Mononuclear cell (primary cell): ENCODE measurements at regions not wholly inside any gene's neighbourhood (a gene's known extent, or its start where the extent isn't known, plus 50 kb on each side); places are given as distances from the start of the nearest gene placed in this dataset.

Source experiments
- H3K27me3 ChIP-seq: 2 replicates; pipeline ENCODE4 v1.6.0; 2011; ENCODE audit warnings: low read length, control low read depth; ENCODE audit not compliant: insufficient read depth
- H3K4me1 ChIP-seq: 2 replicates; pipeline ENCODE4 v1.5.1; 2011; ENCODE audit warnings: mild to moderate bottlenecking, low read length, control low read depth; ENCODE audit not compliant: insufficient read depth
- H3K4me3 ChIP-seq: 2 replicates; pipeline ENCODE4 v1.5.1; 2011; ENCODE audit warnings: mild to moderate bottlenecking, low read length, moderate library complexity
- H3K9me3 ChIP-seq: 2 replicates; pipeline ENCODE4 v1.5.1; 2011; ENCODE audit warnings: low read depth, mild to moderate bottlenecking, control low read depth, low read length

DNA sequence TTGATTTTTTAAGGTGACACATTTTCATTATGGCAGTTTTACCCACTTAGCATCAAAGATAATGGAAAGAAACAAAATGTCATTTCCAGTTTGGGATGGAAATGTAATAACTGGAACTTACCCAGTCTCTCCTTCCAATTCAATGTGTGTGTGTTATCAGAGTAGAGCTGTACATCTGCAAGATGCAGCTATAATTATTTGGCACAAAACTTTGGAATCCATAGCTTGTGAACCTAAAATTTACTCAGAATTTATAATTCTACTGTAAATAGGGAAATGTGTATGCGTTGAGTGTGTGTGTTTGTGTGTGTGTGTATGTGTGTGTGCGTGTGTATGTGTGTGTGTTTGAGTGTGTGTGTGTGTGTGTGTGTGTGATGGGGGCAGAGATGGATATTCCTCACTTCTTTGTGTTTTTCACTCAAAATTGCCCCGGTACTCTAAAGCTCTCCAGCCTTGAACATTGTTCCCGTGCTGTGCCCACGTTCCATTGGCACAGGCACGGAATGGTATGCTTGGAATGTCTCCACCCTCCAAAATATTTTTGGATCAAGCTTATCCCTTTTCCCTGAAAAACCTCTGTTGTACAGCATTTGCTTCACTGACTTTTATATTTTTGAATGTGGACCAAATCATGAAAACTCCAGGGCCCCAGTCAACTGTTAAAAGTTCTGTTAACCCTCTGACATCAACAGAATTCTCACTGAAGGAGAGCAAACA is 150.2 kb upstream of the BMP4 start:
- no peak overlapping the region for H3K4me3 ChIP-seq
- no peaks in the 10 kb centered on the region for H3K4me1 ChIP-seq
- peaks cover 3% of the 10 kb centered on the region for H3K9me3 ChIP-seq
- H3K27me3 ChIP-seq = no peaks in the 10 kb centered on the region

DNA sequence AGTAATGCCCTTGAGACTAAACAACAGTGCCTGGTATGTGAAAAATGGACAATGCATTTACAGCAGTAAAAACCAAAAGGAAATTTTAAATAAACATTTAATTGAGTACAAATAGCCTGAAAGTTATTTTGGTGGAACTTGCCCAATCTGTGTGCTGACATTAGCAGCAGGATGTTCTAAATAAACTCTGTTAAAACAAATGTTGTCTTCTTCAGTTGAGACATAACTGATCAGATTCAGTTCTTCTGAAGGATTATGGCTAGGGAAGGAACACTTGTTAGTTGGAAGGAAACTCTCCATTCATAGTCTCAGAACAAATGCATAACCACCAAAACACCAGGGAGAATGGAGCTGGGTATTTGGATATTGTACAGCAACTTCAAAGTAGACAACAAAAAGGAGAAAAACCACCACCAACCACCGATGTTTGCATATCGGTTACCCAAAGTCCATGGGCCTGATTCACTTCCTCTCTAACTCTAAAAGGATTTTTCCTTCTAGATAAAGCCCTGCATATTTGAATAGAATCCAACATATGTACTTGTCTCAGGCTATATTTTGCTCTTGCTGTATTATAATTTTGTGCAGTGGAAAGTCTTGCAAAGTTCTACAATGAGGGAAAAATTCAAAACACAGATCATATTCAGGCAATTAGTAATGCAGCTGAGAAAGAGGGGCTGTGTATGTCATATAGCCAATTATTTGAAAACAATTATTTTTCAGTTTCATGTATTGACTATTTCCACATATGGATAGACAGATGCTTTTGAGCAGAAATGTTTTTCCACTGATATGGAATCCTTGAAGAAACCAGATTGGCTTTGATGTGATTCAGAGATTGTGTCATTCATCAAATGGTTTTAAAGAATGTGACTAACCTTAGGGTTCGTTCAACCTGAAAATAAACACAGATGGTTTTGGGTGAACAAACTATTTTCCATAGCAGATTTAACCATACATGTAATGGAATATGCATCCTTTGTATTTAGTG is 152.2 kb upstream of the BMP4 start:
- Histone ChIP-seq H3K9me3 (peaks cover 4% of the 10 kb centered on the region), H3K27me3 (no peaks in the 10 kb centered on the region), H3K4me3 (no peak overlapping the region), H3K4me1 (no peaks in the 10 kb centered on the region)

DNA sequence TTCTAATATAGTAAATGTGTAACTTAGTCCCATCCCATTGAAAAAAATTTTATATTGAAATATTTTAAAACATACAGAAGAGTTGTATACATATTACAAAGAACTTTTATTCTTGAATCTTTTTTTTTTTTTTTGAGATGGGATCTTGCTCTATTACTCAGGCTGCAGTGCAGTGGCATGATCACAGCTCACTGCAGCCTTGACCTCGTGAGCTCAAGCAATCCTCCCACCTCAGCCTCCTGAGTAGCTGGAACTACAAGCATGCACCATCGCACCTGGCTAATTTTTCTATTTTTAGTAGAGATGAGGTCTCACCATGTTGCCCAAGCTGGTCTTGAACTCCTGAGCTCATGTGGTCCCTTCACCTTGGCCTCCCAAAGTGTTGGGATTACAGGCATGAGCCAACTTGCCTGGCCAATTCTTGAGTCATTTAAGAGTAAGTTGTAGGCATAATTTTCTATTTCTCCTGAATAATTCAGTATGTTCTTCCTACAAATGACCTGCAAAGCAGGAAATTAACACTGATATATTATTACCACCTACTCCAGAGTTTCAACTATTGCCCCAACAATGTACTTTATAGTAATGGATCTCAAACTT is 153.0 kb upstream of the BMP4 start:
- H3K27me3 ChIP-seq = no peaks in the 10 kb centered on the region

DNA sequence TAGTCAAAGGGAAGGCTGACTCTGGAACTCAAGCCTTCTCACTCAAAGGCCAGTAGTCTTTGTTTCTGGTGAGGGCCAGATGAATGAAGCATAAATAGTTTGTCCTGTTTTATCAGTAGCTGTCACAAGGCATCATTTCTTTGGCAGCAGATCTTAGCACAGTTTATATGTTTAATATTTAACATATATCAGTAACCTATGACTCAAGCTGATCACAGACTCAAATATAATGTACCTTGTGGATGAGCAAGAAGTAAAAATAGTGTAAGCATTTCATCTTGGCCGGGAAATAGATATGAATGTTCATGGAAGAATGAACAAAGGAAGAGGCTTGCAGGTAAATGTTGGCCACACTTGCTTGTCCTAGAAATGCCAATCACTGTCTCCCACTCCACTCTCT is 158.3 kb upstream of the BMP4 start:
- Histone ChIP-seq H3K4me3 (no peak overlapping the region), H3K27me3 (no peaks in the 10 kb centered on the region), H3K9me3 (peaks cover 4% of the 10 kb centered on the region), H3K4me1 (no peaks in the 10 kb centered on the region)

More for the DNA sequence above, 153.0 kb upstream of the BMP4 start:
- H3K4me1 ChIP-seq = no peaks in the 10 kb centered on the region
- H3K4me3 ChIP-seq = no peak overlapping the region
- peaks cover 4% of the 10 kb centered on the region for H3K9me3 ChIP-seq

DNA sequence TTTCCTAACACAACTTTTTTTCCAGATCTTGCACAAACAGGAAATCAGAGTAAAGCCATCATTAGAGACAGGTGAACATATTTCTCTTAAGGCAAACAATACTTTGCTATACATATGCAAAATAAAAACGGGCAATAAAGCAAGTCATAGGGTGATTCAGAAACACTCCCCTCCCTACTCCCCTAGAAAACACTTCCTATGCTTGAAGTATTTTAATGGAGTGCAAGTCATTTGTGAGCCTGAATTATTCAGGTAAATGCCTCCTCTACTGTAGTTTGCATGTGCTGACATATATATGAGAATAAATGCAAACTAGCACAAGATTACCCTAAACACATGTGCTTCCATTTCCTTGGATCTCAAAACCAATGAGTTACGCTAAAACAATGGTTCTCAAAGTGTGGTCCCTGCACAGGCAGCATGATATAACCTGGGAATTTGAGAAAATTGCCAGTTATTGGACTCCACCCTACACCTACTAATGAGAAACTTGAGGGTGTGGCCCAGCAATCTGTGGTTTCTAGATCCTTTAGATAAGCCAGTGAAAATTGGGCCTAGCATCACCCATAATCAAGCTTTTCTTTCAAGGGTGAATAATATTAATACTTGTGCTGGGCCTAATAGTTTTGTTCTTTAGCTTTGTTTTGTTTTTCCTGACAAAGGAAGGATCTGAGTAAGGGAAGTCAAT is 159.7 kb upstream of the BMP4 start:
- Histone ChIP-seq H3K9me3 (peaks cover 4% of the 10 kb centered on the region), H3K27me3 (no peaks in the 10 kb centered on the region), H3K4me3 (no peak overlapping the region), H3K4me1 (no peaks in the 10 kb centered on the region)

DNA sequence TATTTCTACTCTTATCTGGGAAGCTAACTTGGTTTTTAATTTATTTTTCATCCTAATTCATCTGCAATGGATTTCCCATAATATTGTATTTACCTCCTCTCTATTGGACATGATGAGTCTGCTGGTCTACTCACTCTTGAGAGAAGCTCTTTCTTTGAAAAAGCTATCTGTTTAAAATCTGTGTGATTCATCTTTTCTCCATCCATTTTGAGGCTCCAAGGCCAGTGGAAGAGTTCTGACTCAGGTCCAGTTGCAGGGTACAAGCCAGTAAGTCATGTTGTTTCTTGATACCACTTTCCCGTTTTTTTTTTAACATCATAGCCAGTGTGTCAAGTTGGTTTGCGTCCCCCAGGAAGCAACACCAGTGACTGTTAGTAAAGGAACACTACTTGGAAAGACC is 160.3 kb upstream of the BMP4 start:
- Histone ChIP-seq H3K27me3 (no peaks in the 10 kb centered on the region), H3K4me3 (no peak overlapping the region), H3K9me3 (no peaks in the 10 kb centered on the region), H3K4me1 (no peaks in the 10 kb centered on the region)

DNA sequence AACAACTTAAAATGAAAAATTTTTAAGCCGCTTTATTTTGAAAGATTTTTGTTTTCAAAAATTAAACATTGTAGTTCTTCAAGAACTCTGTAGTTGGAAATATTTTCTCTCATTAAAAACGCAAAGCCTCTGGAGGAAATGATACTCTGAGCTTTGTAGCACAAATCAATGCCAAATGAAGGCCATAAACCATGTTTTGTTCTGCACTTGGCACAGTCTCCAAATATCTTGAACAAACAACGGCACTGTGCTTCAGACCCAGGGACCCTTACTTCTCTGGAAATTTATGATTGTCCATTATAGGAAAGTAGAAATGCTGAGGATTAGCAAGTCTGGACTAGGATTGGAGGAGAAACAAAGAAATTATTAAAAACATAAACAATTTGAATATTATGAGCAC is 160.8 kb upstream of the BMP4 start:
- no peak overlapping the region for H3K4me3 ChIP-seq
- H3K9me3 ChIP-seq = no peaks in the 10 kb centered on the region
- H3K27me3 ChIP-seq = no peaks in the 10 kb centered on the region
- no peaks in the 10 kb centered on the region for H3K4me1 ChIP-seq

DNA sequence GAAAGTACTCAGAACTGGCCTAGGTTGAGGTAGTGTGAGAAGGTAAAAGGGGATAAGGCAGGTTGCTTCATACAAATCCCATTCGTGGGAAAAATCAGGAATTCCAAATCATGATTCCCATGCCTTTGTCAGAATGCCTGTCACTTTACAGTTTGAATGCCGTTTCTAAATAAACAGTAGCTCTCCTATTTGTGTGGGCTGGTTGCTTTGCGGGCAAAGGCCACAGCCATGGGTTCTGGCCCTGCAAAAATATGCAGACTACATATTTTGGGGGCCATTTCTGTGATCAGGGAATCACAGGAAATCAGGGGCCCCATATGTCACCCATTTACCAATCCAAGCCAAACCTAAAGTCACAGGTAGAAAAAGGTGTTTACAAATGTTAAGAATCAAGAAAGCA is 161.3 kb upstream of the BMP4 start:
- Histone ChIP-seq H3K9me3 (no peaks in the 10 kb centered on the region), H3K27me3 (no peaks in the 10 kb centered on the region), H3K4me3 (no peak overlapping the region), H3K4me1 (no peaks in the 10 kb centered on the region)

DNA sequence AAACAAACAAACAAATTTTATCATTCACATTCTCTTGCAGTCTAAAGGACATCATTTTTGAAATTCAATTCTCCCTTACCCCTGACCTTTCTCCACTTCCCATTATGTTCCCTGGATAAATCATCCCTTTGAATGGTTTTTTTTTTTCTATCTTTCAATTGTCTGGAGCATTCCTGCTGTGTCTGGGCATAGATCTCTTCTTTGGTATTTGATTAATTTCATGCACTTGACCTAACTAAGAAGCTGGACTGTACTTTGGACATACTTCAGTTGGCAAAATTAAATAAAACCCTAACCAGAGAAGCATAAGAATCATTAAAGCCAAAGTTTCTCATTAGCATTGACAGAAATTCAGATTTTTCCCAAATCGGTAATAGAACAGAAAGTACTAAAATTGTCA is 163.6 kb upstream of the BMP4 start:
- no peak overlapping the region for H3K4me3 ChIP-seq
- no peaks in the 10 kb centered on the region for H3K4me1 ChIP-seq
- no peaks in the 10 kb centered on the region for H3K9me3 ChIP-seq
- H3K27me3 ChIP-seq = no peaks in the 10 kb centered on the region

DNA sequence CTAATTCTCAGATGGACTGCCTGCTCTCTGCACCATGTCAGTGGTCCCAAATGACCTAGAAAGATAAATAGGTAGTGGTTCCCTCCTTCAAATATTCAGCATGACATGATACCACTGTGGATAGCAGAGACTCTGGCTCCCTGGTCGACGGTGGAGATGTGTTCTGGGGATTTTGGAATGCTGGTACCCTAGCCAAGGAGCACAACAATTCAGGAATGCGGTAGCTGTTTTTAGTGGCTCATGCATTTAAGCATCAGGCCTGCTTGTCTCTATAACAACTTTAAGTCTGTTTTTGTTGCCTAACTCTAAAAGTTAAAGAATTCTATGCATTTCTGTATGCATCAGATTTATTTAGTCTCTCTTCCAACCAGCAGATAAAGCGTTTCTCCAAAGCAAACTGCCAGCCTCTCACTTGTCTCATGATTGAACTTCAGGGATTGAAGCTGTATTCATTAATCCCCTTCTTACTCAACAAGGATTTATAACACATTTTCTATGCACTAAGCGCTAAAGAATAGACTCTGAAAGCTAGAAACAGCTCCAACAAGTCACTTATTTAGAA is 164.9 kb upstream of the BMP4 start:
- Histone ChIP-seq H3K27me3 (no peaks in the 10 kb centered on the region), H3K9me3 (no peaks in the 10 kb centered on the region), H3K4me1 (no peaks in the 10 kb centered on the region), H3K4me3 (no peak overlapping the region)

DNA sequence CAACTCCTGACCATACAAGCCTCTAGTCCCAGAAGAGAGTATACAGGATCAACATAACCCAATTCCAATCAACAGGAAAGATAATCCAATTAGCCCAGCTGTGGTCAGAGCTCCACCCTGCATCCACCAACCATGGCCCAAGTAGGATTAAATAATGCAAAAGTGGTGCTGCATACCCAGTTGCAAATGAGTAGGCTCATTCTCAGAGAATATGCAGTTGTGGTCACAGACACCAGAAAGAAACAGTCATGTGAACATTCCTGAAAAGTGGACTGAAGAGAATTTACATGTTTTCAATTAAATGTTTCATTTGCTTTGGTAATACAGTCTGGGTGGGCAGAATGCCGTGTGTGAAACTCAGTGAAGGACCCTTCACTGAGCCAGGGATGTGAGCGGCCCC is 167.2 kb upstream of the BMP4 start:
- Histone ChIP-seq H3K27me3 (no peaks in the 10 kb centered on the region), H3K4me1 (no peaks in the 10 kb centered on the region), H3K9me3 (no peaks in the 10 kb centered on the region), H3K4me3 (no peak overlapping the region)

DNA sequence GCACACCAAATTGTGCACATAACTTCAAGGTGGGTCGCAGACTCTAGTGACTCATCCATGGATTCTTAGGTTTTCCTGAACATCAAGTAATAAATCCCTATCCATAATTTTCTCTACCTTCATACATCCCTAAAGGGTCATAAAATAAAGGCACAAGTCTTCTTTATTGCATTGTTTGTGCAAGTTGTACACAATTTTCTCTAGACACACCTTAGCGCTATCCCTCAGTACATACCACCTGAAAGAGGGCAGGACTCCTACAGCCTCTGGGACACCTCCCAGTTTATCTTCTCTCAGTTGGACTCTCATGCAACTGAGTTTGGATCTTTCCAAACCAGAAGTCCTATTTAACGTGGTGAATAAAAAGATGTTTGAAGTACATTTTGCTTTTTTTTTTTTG is 168.5 kb upstream of the BMP4 start:
- no peaks in the 10 kb centered on the region for H3K4me1 ChIP-seq
- no peaks in the 10 kb centered on the region for H3K27me3 ChIP-seq

DNA sequence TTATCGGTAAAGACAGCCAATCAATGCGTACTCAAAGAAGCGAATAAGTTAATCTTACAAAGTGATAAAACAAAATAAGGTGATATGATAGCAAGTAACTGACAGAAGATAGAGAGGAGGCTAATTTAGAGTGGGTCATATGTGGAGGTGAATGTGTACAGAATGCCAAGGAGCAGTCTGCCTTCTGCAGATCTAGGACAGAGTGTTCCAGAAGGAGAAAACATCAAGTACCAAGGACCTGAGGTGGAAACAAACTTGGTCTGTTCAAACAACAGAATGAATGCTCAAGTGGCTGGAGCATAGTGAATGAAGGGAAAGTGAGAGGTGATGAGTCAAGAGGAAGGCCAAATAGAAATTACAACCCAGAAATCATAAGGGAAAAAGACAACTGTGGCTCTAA is 170.3 kb upstream of the BMP4 start:
- no peak overlapping the region for H3K4me3 ChIP-seq
- no peaks in the 10 kb centered on the region for H3K4me1 ChIP-seq
- H3K27me3 ChIP-seq = no peaks in the 10 kb centered on the region
- H3K9me3 ChIP-seq = no peaks in the 10 kb centered on the region

More for the DNA sequence above, 168.5 kb upstream of the BMP4 start:
- Histone ChIP-seq H3K4me3 (no peak overlapping the region), H3K9me3 (no peaks in the 10 kb centered on the region)

DNA sequence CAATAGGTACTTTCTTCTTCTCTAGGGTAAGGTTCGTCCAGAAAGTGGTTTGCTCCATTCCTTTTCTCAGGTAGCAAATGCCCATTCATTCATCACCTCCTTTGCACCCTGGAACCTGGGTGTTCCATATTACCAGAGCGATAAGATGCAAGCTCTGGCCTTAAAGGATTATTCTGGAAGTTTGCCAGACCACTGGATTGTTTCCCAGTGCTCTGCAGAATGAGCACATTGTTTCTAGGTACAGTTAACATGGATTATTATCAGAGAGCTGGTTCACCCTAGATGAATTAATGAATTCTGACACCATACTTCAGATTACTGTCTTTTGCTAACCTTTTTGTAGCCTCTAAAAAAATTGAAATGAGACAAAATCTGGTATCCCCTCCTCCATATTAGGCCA is 170.9 kb upstream of the BMP4 start:
- no peaks in the 10 kb centered on the region for H3K27me3 ChIP-seq
- H3K9me3 ChIP-seq = no peaks in the 10 kb centered on the region
- H3K4me3 ChIP-seq = no peak overlapping the region
- no peaks in the 10 kb centered on the region for H3K4me1 ChIP-seq
